HEK293 (cell line): ENCODE measurements at regions not wholly inside any gene's neighbourhood (a gene's known extent, or its start where the extent isn't known, plus 50 kb on each side); places are given as distances from the start of the nearest gene placed in this dataset.

Experiments used
- CTCF ChIP-seq: fragments of 450-650 bp; formaldehyde crosslinking; IDR thresholded peaks from 2 replicates; pipeline ENCODE4 v1.5.1; 2016; ENCODE audit warnings: missing biosample characterization, missing genetic modification characterization
- KLF10 ChIP-seq: fragments of 450-650 bp; IDR thresholded peaks from 2 replicates; pipeline ENCODE4 v1.5.1; 2018; ENCODE audit warnings: missing biosample characterization, mild to moderate bottlenecking, missing genetic modification characterization
- KLF16 ChIP-seq: fragments of 450-650 bp; formaldehyde crosslinking; IDR thresholded peaks from 2 replicates; pipeline ENCODE4 v1.5.1; 2017; ENCODE audit warnings: missing biosample characterization, missing genetic modification characterization
- PATZ1 ChIP-seq: fragments of 450-650 bp; formaldehyde crosslinking; IDR thresholded peaks from 2 replicates; pipeline ENCODE4 v1.5.1; 2016; ENCODE audit warnings: missing biosample characterization, missing genetic modification characterization
- ZBTB10 ChIP-seq: fragments of 450-650 bp; formaldehyde crosslinking; IDR thresholded peaks from 2 replicates; pipeline ENCODE4 v1.5.1; 2016; ENCODE audit warnings: missing biosample characterization, missing genetic modification characterization
- ZNF121 ChIP-seq: fragments of 450-650 bp; formaldehyde crosslinking; IDR thresholded peaks from 2 replicates; pipeline ENCODE4 v1.5.1; 2016; ENCODE audit warnings: missing biosample characterization, missing genetic modification characterization
- ZNF132 ChIP-seq: fragments of 450-650 bp; formaldehyde crosslinking; IDR thresholded peaks from 2 replicates; pipeline ENCODE4 v1.5.1; 2017; ENCODE audit warnings: missing biosample characterization, missing genetic modification characterization, borderline replicate concordance
- ZNF280C ChIP-seq: fragments of 450-650 bp; formaldehyde crosslinking; IDR thresholded peaks from 2 replicates; pipeline ENCODE4 v1.5.1; 2016; ENCODE audit warnings: missing biosample characterization, missing genetic modification characterization
- ZNF350 ChIP-seq: fragments of 450-650 bp; formaldehyde crosslinking; IDR thresholded peaks from 2 replicates; pipeline ENCODE4 v1.5.0; 2017; ENCODE audit warnings: missing biosample characterization, mild to moderate bottlenecking, missing genetic modification characterization
- ZNF600 ChIP-seq: fragments of 450-650 bp; formaldehyde crosslinking; IDR thresholded peaks from 2 replicates; pipeline ENCODE4 v1.5.1; 2016; ENCODE audit warnings: missing biosample characterization, missing genetic modification characterization
- ZNF639 ChIP-seq: fragments of 450-650 bp; formaldehyde crosslinking; IDR thresholded peaks from 2 replicates; pipeline ENCODE4 v1.5.1; 2016; ENCODE audit warnings: missing biosample characterization, missing genetic modification characterization

GRCh38 chr12:4828176-4828575 is 81.5 kb upstream of the KCNA1 start:
- TF ChIP-seq ZBTB10 (tag by site-specific recombination) (no peak), PATZ1 (tag by site-specific recombination) (no peak), KLF10 (tag by site-specific recombination) (no peak), CTCF (no peak), KLF16 (tag by site-specific recombination) (no peak), ZNF600 (no peak), ZNF280C (tag by site-specific recombination) (no peak), ZNF121 (no peak), ZNF350 (tag by site-specific recombination) (no peak), ZNF639 (tag by site-specific recombination) (no peak), ZNF132 (no peak)
